ENCODE measurements at regions not wholly inside any gene's neighbourhood (a gene's known extent, or its start where the extent isn't known, plus 50 kb on each side); places are given as distances from the start of the nearest gene placed in this dataset.
"Not testable (repeated sequence)": the region's sequence is repeated elsewhere in the genome, so short reads cannot be mapped to it uniquely, and the experiment has no call there.

DNA sequence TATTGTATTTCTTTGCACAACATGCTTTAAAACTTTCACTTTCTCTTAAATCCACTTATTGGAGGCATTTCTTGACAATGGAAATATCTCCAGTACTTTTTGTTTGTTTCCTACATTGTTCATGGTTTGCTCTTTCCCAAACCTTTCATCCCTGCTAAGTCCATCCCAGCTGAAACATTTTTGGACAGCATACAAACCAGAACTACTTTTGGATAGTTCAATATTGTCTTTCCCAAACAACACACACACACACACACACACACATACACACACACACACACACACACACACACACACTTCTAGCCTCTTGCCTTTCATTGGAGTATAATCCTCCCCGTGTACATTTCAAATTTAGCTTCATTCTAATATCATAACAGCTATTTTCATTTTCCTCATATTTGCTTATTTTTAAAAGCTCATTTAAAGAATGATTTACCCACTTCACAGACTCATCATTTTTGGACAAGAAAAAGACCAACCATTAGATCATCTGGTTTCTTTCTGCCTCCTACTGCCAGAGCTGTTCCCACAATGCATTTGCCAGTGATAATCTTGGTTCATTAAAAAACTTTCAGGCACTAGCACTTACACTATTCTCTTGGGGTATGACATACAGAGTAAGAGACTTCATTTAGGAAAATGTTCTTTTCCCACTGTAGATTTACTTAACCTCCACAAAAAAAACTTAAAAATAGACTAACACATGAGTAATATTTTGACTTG lies 248.1 kb downstream of the CD109 start:
- no peak for DNase-seq (ENCODE audit: low spot score)

DNA sequence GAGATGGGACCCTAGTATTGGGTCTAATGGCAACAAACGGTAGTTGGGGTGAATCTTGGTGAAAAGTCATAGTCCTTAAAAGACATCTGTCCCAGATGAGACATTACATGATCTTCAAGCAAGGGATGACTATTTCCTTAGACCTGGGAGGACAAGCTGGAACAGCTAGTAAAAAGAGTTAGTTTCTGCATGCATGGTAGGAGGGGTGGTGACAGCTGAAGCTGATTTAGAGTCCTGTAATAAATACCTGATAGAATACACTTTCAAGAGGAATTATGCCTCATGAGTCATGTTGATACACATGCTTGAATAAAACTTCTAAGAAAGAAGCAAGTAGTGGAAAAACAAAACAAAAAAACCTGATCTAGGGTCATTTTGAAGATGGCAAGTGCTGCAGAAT lies 247.4 kb downstream of the CD109 start:
- DNase-seq (ENCODE audit: low spot score), result peak; percentile 1

DNA sequence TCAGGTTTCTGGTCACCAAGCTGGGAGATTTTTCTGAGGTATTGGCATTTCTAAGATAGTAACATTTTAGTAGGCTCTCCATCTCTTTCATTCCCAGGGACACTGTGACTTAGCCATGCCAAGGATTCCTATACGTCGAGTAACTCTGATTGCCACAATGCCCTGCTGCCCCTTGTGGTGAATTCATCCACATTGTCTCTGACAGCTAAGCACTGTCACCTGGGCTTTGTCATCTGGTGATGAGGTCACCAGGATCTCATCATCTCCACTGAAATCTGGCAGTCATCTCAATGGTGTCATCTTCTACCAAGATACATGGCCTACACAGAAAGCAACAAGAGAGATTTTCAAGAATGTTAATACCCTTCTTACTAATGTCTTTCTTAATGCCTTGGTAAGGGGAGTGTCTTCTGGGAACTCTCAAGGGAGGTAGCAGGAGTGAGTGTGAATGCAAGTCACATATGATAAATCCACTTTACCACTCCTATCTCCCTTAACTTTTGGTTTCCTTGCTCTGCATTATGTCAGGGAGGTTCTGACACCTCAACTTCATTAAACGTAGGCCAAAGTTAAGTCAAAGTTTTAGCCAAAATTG lies 246.7 kb downstream of the CD109 start:
- peak; percentile 88 for DNase-seq (ENCODE audit: low spot score)

DNA sequence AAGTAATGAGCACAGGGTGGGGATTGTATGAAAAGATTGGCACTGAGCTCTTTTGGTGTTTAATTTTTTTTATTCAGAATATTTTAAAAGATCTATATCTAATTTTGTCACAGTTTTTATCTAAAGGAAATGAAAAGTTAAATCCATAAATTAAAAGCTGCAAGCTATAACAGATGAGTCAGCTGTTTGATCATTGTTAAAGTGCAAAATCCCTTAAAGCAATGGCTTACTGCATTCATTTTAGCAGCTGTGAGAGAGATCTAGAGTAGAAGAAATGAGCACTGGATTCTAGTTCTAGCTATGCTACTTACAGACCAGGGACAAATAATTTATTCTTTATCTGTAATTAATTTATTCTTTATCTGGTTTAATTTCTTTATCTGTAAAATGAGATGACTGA lies 245.9 kb downstream of the CD109 start:
- DNase-seq (ENCODE audit: low spot score), result no peak

DNA sequence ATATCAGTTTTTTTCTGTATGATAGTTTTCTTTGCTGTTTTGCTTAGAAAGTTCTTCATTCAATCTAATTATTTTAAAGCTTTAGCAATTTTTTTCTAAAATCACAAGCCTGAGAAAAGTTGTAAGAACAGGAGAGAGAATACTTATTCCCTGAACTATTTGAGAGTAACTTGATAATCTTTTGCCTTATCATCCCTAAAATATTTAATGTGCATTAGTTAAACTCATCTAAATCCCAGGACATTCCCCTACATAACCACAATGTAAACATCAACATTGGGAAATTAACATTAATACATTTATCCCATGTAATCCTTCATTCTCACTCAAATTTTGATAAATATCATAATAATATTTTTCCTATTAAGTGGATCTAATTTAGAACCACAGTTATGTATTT lies 241.8 kb downstream of the CD109 start:
- DNase-seq (ENCODE audit: low spot score), result no peak

DNA sequence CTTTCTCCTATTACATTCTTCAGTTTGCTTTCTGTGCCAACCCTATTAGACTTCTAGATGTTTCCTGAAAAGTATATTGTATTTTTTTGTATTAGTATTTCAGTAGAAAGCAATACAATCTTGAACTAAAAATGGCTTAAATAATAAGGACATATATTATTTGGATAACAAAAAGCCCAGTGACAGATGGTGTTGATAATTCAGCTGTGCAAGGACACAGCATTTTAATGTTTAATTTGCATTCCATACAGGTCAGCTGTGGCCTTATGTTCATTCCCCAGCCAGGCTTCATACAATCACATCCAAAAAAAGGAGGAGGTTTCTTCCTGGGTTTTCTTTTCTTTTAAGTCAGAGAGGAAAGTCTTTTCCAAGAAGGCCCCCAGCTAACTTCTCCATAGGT lies 236.9 kb downstream of the CD109 start:
- DNase-seq (ENCODE audit: low spot score), result no peak

DNA sequence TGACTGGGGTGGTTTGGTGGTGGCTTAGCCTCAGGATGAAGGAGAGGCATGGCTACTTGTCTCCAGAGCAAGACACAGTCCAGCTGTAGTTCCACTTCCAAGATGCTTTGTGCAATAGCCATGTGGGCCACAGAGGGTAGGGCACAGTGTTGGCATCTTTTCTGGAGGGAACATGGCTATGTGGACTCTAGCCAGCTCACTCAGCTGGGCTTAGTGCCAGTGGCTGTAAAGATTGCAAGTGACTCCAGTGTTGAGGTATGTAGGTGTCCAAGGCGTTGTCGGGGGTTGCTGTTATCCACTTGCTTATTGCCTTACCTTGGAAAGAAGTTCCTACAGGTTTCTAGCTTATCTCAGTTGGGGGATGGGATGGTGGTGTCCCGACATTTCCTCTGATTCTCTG lies 233.4 kb downstream of the CD109 start:
- peak; percentile 49 for DNase-seq (ENCODE audit: low spot score)

DNA sequence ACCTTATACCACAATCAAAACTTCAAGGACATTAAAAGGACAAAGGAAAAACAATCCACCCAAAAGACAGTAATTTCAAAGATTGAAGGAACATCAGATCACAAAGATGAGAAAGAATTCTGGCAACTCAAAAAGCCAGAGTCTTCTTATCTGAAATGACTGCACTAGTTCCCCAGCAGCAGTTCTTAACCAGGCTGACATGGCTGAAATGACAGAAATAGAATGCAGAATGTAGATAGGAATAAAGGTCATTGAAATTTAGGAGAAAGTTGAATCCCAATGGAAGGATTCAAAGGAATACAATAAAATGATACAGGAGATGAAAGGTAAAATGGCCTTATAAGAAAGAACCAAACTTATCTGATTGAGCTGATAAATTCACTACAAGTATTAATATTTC lies 231.4 kb downstream of the CD109 start:
- DNase-seq (ENCODE audit: low spot score), result no peak

DNA sequence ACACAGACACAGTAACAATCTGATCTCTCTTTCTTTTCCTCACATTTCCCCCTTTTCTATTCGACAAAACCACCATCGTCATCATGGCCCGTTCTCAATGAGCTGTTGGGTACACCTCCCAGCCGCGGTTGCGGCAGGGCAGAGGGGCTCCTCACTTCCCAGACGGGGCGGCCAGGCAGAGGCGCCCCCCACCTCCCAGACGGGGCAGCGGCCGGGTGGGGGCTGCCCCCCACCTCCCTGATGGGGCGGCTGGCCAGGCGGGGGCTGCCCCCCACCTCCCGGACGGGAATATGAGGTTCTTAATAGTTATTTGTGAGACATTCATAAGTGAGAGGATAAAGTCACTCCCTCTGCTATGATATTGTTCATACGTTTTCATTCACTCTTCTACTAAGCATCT lies 229.7 kb downstream of the CD109 start:
- DNase-seq (ENCODE audit: low spot score), result not testable (repeated sequence)

DNA sequence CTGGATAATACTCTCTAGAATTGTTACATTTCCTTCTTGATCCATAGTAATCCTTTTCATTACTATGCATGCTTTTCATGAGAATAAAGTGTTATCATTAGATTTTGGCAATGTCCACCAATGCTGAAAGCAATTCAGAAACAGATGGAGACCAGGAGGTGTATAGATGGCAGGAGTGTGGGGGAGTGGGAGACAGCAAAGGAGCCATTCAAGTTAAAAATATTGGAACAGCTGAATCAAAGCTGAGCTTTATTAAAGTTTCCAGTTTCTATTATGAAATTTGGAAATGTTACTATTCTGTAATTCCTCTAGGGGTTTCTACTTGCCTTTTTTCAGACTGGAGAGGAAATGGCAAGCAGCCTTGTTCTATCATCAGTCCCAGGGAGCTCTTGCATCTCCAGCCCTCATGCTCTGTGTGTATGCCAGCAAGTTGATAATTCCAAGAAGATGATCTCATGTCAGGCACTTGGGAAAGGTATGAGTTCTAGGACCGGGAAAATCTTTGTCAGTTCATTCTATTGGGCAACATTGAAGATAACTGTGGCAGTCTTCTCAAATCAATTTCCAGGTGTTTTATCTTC lies 228.0 kb downstream of the CD109 start:
- DNase-seq (ENCODE audit: low spot score), result no peak

DNA sequence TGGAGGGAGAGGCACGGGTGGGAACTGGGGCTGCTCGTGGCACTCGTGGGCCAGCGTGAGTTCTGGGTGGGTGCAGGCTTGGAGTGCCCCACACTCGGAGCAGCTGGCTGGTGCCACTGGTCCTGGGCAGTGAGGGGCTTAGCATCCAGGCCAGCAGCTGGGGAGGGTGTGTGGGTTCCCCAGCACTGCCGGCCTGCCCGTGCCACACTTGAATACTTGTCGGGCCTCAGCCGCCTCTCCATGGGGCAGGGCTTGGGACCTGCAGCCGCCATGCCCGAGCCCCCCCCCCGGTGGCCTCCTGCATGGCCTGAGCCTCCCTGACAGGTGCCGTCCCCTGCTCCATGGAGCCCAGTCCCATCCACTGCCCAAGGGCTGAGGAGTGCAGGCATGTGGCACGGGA lies 207.2 kb downstream of the CD109 start:
- DNase-seq (ENCODE audit: low spot score), result no peak

DNA sequence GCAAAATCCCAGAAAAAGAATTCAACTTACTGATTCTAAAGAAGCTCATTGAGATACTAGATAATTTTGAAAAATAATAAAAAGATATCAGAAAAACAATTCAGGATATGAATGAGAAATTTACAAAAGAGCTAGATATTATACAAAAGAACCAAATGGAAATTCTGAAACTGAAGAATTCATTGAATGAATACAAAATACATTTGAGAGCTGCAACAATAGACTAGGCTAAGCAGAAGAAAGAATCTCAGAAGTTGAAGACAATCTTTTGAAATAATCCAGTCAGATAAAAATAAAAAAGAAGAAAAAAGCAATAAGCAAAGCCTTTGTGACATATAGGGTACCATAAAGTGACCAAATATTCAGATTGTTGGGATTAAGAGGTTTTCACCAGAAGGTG lies 206.0 kb downstream of the CD109 start:
- DNase-seq (ENCODE audit: low spot score), result no peak

DNA sequence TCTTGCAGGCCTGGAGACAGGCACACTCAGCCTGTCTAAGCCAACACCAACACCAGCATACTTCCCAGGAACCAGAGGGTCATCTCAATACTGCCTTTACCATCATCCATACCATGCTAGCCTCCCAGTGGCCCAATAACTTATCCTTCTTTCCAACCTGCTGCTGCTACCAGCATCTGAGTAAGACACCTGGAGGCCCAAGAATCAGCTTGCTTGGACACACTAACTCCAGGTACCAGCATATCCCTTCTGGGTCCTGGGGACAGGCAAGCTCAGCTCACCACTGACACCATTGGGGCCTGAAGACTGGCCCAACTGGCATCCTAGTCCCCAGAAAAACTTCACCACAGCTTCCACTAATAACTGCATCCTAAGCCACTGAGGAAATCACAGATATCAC lies 205.3 kb downstream of the CD109 start:
- DNase-seq (ENCODE audit: low spot score), result no peak

DNA sequence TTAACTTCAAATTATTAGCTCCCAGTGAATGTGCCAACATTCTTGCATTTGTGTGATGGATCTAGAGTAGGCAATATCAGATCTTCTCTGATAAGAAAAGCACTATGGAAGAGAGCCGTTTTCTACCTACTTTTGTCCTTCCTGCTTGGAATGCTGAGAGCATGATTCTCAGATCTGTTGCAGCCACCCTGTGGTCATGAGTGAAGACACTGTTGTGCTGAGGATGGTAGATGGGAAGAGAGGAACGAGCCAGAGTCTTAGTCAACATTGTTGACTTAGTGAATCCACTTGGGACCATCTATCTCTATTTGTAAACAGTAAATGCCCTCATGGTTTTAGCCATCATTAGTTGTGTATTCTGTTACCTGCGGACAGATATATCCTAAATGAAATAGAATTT lies 202.6 kb downstream of the CD109 start:
- DNase-seq (ENCODE audit: low spot score), result no peak

DNA sequence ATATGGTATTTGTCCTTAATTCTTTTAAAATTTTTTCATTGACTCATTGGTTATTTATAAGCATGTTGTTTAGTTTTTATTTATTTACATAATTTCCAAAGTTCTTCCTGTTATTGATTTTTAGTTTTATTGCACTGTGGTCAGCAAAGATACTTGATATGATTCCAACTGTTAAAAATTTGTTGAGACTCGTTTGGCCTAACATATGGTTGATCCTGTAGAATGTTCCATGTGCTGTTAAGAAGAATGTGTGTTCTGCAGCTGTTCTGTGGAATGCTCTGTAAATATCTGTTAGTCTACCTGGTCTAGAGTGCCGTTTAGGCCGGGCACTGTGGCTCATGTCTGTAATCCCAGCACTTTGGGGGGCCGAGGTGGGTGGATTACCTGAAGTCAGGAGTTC lies 197.7 kb downstream of the CD109 start:
- no peak for DNase-seq (ENCODE audit: low spot score)

DNA sequence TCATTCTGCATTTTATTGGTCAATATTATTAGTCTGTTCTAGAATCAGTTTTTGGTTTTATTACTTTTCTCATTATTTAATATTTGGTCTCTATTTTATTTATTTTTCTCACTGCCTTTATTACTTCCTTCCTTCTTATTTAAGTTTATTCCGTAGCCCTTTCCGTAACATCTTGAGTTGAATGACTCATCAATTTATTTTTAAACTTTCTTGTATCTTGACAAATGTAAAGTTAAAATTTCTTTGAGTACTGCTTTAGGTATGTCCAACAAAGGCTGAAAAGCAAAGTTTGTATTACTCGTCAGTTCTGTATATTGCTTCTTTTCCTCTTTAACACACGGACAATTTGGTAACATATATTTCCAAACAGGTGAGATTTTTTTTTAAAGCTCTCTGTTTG lies 192.0 kb downstream of the CD109 start:
- no peak for DNase-seq (ENCODE audit: low spot score)

DNA sequence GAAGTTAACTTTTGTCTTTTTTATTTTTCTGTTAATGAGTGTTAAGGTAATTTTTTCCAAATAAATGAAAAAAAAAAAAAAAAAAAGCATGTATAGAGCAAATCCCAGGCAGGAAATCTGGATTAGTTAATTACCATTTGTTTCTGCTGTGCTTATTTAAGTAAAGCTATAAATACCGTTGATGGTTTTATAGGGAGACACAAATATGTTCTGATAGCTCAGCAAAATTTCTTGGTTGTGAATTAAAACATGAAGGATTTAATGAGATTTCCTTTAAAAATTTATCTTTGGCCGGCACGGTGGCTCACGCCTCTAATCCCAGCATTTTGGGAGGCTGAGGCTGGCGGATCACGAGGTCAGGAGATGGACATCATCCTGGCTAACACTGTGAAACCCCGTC lies 189.4 kb downstream of the CD109 start:
- no peak for DNase-seq (ENCODE audit: low spot score)

DNA sequence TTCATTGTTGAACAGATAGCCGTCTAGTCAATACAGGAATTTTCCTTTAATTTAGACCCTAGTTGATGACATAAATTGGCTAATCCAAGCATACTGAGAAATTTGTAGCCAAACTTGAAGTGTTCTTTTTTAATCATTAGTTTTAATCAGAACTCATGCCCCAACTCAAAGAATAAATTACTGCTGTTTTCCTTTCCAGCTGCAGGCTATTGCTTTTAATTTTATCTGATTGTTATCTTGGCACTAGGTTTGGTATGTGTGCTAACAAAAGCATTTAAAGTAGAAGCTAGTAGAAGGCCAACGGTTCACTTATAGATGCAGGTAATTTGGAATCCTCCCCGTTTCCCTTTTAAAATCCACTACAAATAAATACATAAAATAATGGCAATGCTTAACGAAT lies 188.5 kb downstream of the CD109 start:
- no peak for DNase-seq (ENCODE audit: low spot score)

DNA sequence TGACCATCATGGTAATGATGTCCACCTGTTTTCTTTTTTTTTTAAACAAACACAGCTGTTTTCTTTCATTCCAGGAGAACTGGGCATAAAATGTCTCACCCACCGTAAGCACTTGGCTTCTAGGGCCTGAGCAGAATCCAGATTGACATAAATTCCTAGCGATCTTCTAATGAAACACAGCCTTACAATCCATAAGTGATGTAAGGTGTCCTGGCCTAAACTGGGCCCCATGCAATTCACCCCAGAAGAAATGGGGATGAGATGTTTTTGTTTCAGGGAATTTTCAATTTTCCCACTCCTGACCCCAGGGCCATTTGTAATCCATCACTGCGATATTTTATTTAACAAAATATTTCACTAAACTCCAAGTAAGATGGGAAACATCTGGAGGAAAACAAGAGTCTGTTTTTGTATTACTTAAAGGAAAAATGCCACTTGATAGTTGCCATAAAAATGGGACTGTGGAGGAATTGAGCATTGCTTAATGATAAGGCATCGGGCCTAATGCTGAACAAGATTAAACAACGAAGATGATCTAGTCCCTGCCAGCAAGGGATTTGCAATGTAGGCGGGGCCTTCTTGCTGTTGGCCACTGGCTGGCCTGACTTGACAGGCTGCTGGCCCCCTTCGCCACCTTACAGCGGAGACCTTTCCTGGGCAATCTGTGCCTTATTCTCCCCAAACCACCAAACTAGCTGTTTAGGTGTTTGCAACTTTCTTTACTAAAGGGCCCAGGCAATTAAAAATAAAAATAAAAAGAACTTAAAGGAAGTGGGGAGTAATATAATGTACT lies 183.7 kb downstream of the CD109 start:
- no peak for DNase-seq (ENCODE audit: low spot score)

DNA sequence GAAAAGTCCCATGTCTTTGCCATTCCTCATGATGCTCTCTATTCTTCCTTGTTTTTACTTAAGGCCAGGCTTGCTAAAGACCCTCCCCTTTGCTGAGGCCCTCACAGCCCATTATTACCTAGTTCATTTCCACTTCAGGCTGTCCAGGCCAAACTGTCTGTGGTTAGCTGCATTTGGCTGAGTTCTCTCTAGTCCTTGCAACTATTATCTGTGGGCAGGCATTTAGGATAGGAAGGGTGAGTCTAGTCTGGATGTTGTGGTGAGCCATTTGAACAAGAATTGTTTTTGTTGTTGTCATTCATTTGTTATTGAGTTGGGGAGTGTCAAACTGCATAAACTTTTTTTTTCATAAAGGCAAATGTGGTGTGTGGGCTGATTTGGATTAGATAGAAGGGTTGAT lies 182.4 kb downstream of the CD109 start:
- DNase-seq (ENCODE audit: low spot score), result no peak
